ENCODE measurements at regions not wholly inside any gene's neighbourhood (a gene's known extent, or its start where the extent isn't known, plus 50 kb on each side); places are given as distances from the start of the nearest gene placed in this dataset.

GRCh38 chr1:195590649-195591048 is 1017.6 kb downstream of the KCNT2 start:
- DNase-seq (ENCODE audit: low read depth) = no peak
- no peak overlapping the region for H3K4me3 ChIP-seq (ENCODE audit: low read depth, low read length)
- TF ChIP-seq CTCF (IDR thresholded peaks at IDR 0.05; ENCODE audit: insufficient read depth, low read length) = no peak

GRCh38 chr1:195584870-195585624 is 1023.2 kb downstream of the KCNT2 start:
- no peak for DNase-seq (ENCODE audit: low read depth)
- TF ChIP-seq CTCF (IDR thresholded peaks at IDR 0.05; ENCODE audit: insufficient read depth, low read length) = no peak
- H3K4me3 ChIP-seq (ENCODE audit: low read depth, low read length) = no peak overlapping the region

GRCh38 chr1:195580988-195581387 is 1027.3 kb downstream of the KCNT2 start:
- TF ChIP-seq CTCF (IDR thresholded peaks at IDR 0.05; ENCODE audit: insufficient read depth, low read length) = peak; percentile 33
- no peak overlapping the region for H3K4me3 ChIP-seq (ENCODE audit: low read depth, low read length)
- DNase-seq (ENCODE audit: low read depth) = no peak

GRCh38 chr1:195577748-195578147 is 1030.5 kb downstream of the KCNT2 start:
- DNase-seq (ENCODE audit: low read depth) = no peak

GRCh38 chr1:195576641-195577040 is 1031.6 kb downstream of the KCNT2 start:
- no peak for DNase-seq (ENCODE audit: low read depth)
- TF ChIP-seq CTCF (IDR thresholded peaks at IDR 0.05; ENCODE audit: insufficient read depth, low read length) = no peak
- H3K4me3 ChIP-seq (ENCODE audit: low read depth, low read length) = no peak overlapping the region

More at GRCh38 chr1:195577748-195578147, 1030.5 kb downstream of the KCNT2 start:
- H3K4me3 ChIP-seq (ENCODE audit: low read depth, low read length) = no peak overlapping the region
- TF ChIP-seq CTCF (IDR thresholded peaks at IDR 0.05; ENCODE audit: insufficient read depth, low read length) = no peak

GRCh38 chr1:195574511-195574910 is 1033.7 kb downstream of the KCNT2 start:
- DNase-seq (ENCODE audit: low read depth) = no peak
- no peak for TF ChIP-seq CTCF (IDR thresholded peaks at IDR 0.05; ENCODE audit: insufficient read depth, low read length)
- H3K4me3 ChIP-seq (ENCODE audit: low read depth, low read length) = no peak overlapping the region

- DNase-seq (ENCODE audit: low read depth) = no peak
- H3K4me3 ChIP-seq (ENCODE audit: low read depth, low read length) = no peak overlapping the region
- no peak for TF ChIP-seq CTCF (IDR thresholded peaks at IDR 0.05; ENCODE audit: insufficient read depth, low read length)
Measured at GRCh38 chr1:195569934-195570333, 1038.3 kb downstream of the KCNT2 start.
